NT2/D1 (cell line): ENCODE measurements at regions not wholly inside any gene's neighbourhood (a gene's known extent, or its start where the extent isn't known, plus 50 kb on each side); places are given as distances from the start of the nearest gene placed in this dataset.

ENCODE experiments used
- SUZ12 ChIP-seq: IDR thresholded peaks from 2 replicates; pipeline ENCODE4 v1.6.1; 2011; ENCODE audit not compliant: insufficient read length, insufficient read depth; ENCODE audit errors: extremely low read depth
- YY1 ChIP-seq: IDR thresholded peaks from 2 replicates; pipeline ENCODE4 v1.6.1; 2011; ENCODE audit not compliant: insufficient read length, insufficient read depth
- ZNF274 ChIP-seq: IDR thresholded peaks from 2 replicates; pipeline ENCODE4 v1.6.1; 2011; ENCODE audit warnings: mild to moderate bottlenecking, low read depth, low read length

- TF ChIP-seq YY1 (no peak), SUZ12 (no peak), ZNF274 (no peak)
These were observed 1348.0 kb upstream of the TMEFF2 start for GRCh38 chr2:193542762-193543161.
